GM04504 (cell line): ENCODE measurements at regions not wholly inside any gene's neighbourhood (a gene's known extent, or its start where the extent isn't known, plus 50 kb on each side); places are given as distances from the start of the nearest gene placed in this dataset.

Source experiments
- DNase-seq: peaks from one replicate; pipeline ENCODE4 v3.0.0-alpha.2; 2012; ENCODE audit warnings: low read depth

GRCh38 chr1:209335178-209335577 is 248.3 kb upstream of the CAMK1G start:
- no peak for DNase-seq

GRCh38 chr1:209341146-209341545 is 242.4 kb upstream of the CAMK1G start:
- DNase-seq, result no peak

DNA sequence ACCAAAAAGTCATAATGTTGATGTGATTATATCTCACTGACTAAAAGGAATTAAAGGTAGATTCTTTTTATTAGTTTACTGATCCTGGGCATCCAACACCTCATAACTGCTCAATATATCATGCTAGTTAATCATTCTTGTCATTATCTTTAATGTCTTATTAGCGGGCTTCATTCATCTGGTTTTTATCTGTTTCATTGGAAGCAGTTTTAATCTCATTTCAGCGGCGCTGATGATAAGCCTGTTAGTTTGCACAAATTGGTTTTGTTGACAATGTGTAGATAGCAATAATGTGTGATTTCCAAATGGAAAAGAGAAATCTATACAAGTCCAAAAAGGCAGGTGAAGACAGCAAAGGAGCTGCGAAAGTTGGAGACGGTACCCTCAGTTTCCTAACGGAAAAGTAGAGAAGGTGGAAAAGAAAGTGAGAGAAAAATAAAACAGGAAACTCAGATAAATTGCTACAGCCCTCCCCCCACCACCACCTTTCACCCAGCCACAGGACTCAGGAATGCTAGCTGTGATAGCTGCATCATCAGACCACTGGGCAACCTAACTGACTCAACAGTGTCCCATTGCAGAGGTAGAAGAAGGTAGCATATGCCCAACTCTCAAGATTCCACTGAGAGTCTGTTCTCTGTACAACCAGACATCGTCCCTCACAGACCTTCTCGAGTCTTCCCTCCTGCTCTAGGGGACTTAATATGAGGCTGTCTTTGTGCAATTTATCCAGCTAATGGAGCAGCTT is 241.7 kb upstream of the CAMK1G start:
- DNase-seq, result no peak

DNA sequence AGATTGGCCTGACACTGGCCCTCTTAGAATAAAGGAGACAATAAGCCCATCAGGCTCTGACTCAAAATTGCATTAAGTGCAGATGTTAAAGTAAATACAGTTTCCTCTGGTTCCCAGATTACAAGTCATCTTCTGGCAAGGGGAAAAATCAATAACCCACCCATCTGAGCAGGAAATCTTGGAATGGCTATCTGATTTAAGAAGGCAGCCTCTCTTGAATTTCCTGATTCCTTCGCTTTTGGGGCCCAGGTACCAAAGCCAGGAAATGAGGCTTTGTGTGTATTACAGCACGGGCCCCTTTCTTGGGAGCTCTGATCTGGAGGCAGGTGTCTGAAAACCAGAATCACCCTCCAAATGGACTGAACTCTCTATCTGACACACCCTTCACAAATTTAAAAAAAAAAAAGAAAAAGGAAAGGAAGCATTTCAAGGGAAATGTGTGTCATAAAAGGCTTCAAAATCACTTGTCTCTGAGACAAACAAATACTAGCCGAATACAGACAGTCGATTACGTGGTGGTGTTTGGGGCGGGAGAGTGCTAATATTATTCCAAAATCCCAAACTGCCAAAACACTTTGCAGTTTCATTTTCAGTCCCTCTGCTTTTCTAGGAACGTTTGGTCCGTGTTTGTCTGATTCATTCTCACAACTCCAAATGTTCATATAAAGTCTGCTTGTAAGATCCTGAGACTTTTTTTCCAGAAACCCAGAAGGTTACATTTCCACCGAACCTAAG is 240.9 kb upstream of the CAMK1G start:
- DNase-seq, result no peak

GRCh38 chr1:209343511-209343910 is 240.0 kb upstream of the CAMK1G start:
- DNase-seq, result no peak

DNA sequence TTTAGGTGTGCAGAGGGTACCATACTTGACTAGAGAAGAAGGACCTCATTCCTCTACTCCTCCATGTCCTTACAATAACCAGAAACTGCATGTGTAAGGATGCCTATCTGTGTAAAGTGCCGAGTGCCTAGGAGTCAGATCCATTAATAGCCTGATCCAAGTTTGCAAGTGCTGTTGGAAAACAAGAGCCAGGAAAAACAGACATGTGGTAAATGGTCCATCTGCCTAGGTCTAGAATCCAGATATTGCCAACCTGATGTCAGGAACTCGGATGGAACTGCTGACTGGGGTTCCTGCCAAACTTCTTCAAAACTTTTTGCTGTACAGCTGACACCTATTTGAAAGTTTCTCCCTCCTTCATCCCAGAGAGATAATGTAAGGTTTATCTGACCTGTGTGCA is 239.4 kb upstream of the CAMK1G start:
- DNase-seq, result no peak

DNA sequence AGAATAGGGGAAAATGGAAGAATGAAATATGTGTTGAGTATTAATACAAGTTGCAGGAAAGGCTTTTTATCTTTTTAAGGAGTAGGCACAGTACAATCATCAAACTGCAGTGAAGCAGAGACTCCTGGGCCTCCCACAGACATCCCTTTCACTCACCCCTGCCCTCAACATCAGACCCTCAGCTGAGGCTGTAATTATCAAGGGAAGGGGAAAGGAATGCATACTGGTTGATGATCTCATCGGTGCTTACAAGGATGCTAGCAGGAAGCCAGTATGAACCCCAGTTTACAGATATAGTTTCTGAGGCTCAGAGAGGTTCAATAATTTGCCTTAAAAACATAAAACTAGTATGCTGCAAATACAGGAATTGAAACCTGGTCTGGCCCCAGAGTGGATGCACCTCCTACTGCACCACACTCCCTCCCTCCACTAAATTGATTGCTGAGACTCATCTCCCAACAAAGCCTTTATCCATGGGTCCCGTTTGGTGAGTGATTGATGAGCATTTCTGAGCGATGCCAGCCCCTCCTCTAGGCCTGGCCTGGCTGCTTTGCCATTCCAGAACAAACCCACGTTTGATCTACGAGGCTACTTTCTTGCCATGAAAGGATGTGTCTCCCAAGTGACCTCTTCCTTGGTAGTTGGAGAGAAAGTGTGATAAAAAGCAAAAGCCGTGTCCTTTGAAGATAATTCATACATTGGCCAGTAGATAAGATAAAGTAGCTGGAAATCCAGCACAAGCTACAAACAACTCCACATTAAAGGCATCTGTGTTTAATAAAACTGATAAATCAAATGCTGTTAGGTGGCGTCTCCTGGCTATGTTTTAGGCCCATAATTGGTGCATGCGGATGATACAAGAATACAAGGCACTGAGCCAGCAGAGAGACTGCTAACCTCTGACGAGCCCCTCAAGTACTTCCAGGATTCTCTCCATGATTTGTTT is 233.9 kb upstream of the CAMK1G start:
- DNase-seq, result no peak

- DNase-seq, result no peak
Observed at GRCh38 chr1:209353053-209353452, 230.5 kb upstream of the CAMK1G start.

GRCh38 chr1:209354111-209354839 is 229.2 kb upstream of the CAMK1G start:
- peak; percentile 76 for DNase-seq

DNA sequence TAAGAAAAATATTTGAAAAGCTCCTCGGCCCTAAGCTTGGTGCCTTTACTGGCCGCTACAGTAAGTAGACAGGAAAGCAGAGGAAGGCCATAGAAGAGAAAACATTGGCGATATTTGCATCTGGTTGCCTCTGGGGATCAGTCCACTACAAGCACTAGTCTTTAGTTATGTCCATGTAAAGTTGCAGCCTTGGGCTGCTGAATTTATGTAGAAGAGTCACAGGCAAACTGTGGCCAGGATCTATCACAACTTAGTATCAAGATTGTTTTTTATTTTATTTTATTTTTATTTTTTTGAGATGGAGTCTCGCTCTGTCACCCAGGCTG is 228.7 kb upstream of the CAMK1G start:
- DNase-seq, result no peak

DNA sequence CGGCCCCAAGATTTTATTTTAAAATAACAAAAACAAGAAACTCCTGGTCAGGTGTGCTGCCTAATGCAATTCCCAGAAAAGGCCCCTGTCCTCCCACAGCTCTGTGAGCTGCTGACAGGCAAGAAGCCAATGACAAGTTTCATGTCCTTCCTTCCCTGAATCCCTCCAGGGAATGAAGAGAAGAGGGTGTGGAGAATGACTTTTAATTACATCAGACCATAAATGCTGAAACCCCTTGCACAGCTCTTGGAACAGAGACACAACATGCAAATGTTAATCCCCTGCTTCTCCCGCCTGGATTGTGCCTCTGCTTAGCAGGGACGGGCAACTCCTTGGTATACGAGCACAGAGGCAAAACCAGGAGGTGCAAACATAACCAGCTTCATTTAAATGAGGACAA is 228.1 kb upstream of the CAMK1G start:
- DNase-seq, result no peak

GRCh38 chr1:209356976-209357377 is 226.5 kb upstream of the CAMK1G start:
- no peak for DNase-seq

DNA sequence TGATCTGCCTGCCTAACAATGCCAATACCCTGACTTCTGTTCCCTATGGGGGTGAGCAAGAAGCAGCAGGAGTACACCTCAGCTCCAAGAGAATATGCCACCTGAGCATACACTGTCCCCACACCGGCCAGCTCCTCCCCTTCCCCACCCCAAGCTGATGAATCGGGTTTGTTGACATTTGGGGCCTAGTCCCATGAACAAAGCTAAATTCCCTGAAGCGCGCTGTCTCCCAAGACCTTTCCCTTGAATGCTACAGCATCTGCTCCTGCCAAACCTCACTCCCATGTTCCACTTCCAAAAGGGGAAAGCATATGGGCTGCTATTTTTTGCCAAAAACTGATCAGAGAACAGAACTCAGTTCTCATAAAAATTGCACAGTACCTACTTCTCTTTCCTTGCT is 220.4 kb upstream of the CAMK1G start:
- no peak for DNase-seq

DNA sequence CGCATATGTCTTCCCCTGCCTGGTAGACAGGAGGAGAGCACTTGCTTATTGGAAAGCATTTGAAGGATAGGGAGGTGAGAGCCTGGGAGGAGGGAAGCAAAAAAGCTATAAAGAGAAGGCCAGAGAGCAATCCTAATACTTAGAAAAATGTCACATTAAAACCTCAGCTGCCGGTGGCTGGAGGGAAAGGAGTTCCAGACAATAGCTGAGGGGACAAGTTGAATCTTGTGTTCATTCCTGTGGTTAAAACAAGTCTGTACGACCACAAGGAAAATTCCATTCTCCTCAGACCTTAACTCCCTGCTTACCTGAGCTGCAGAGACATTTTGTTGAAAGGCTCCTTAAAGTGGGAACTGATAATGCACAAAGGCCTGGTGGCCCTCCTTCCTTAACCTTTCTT is 218.8 kb upstream of the CAMK1G start:
- no peak for DNase-seq

- no peak for DNase-seq
Observed at GRCh38 chr1:209367061-209367772, 216.3 kb upstream of the CAMK1G start.

GRCh38 chr1:209368864-209369598 is 214.5 kb upstream of the CAMK1G start:
- peak; percentile 84 for DNase-seq

DNA sequence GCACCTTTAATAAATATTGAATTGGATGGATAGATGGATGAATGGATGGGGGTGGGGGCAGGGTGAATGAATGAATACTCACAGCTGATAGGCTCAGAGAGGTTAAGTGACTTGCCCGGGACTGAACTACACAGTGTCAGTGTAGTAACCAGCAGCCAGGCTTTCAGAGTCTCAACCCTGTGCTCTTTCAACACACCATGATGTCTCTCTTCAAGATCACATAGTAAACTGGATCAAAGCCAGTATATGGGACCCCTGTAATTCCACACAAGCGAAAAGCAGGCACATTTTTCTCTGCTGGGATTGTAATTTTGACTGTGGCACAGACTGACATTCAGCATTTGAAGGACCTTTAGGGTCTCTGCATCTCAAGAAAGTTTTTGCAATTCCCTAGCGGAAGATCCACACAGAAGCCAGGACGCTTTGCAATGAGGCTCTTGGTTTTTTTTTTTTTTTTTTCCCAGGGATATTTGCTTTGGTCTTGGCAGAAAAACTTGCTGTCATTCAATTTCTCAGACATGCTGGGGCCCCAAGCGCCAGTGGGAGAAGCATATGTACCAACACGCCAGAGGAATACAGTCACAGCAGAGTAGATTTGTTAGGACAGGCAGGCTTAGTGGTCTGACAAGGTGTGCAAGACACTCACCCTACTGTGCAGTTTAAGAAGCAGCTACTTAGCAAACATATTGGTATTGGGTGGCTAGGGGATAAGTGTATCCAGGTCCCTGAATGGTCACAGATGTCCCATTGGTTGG is 213.1 kb upstream of the CAMK1G start:
- no peak for DNase-seq

DNA sequence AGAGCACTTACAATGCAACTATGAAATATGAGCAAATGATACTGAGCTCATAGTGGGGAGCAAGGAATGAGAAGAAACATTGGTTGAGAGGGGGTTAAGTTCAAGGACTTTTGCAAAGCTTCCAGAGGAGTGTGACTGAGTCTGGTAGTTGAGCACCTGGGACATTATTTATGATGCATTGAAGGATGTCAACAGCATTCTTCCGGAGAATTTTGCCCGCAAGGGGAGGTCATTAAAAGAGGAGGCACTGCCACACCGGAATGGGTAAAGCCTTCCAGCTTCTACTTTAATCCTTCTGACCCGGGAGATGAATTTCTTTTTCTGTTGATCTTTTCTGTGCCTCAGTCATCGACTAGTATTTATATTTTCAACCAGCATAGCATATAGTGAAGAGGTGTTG is 208.4 kb upstream of the CAMK1G start:
- no peak for DNase-seq

GRCh38 chr1:209375671-209376365 is 207.7 kb upstream of the CAMK1G start:
- no peak for DNase-seq
